BE2C (cell line): ENCODE measurements at regions not wholly inside any gene's neighbourhood (a gene's known extent, or its start where the extent isn't known, plus 50 kb on each side); places are given as distances from the start of the nearest gene placed in this dataset.
A peak's percentile ranks its signal among the peaks of the same experiment; 100 is the strongest.

Experiments
- DNase-seq: peaks from one replicate; pipeline ENCODE4 v3.0.0-alpha.2; 2020
- H3K27me3 ChIP-seq: fragments of 250-450 bp; sonication (Bioruptor Pico); 2 replicates; pipeline ENCODE4 v1.5.1; 2020; ENCODE audit warnings: mild to moderate bottlenecking
- H3K36me3 ChIP-seq: fragments of 250-450 bp; sonication (Bioruptor Pico); 2 replicates; pipeline ENCODE4 v1.5.1; 2020; ENCODE audit warnings: mild to moderate bottlenecking
- H3K4me1 ChIP-seq: fragments of 250-450 bp; sonication (Bioruptor Pico); 2 replicates; pipeline ENCODE4 v1.5.1; 2020
- H3K4me3 ChIP-seq: 2 replicates; pipeline ENCODE4 v1.5.1; 2011; ENCODE audit warnings: low read depth, low read length
- H3K9me3 ChIP-seq: fragments of 250-450 bp; sonication (Bioruptor Pico); 2 replicates; pipeline ENCODE4 v1.5.1; 2020
- TF ChIP-seq, protein P1 (sequence below): IDR thresholded peaks from 2 replicates; pipeline ENCODE4 v1.5.1; 2012; ENCODE audit warnings: mild to moderate bottlenecking, low read depth, low read length

- peaks cover 13% of the 10 kb centered on the region for H3K4me1 ChIP-seq
- no peaks in the 10 kb centered on the region for H3K9me3 ChIP-seq
- no peaks in the 10 kb centered on the region for H3K27me3 ChIP-seq
- H3K36me3 ChIP-seq = no peaks in the 10 kb centered on the region
- peak; percentile 76 for DNase-seq
- TF ChIP-seq, protein P1, sequence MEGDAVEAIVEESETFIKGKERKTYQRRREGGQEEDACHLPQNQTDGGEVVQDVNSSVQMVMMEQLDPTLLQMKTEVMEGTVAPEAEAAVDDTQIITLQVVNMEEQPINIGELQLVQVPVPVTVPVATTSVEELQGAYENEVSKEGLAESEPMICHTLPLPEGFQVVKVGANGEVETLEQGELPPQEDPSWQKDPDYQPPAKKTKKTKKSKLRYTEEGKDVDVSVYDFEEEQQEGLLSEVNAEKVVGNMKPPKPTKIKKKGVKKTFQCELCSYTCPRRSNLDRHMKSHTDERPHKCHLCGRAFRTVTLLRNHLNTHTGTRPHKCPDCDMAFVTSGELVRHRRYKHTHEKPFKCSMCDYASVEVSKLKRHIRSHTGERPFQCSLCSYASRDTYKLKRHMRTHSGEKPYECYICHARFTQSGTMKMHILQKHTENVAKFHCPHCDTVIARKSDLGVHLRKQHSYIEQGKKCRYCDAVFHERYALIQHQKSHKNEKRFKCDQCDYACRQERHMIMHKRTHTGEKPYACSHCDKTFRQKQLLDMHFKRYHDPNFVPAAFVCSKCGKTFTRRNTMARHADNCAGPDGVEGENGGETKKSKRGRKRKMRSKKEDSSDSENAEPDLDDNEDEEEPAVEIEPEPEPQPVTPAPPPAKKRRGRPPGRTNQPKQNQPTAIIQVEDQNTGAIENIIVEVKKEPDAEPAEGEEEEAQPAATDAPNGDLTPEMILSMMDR = no peak
- H3K4me3 ChIP-seq = no peak overlapping the region; the same call in 1 of the 2 replicates
Observed at GRCh38 chr13:105083992-105084391, 1451.5 kb downstream of the EFNB2 start.

- no peaks in the 10 kb centered on the region for H3K9me3 ChIP-seq
- H3K4me3 ChIP-seq = no peak overlapping the region
- H3K27me3 ChIP-seq = no peaks in the 10 kb centered on the region
- no peaks in the 10 kb centered on the region for H3K4me1 ChIP-seq
- TF ChIP-seq, protein P1 = no peak
- no peak for DNase-seq
- no peaks in the 10 kb centered on the region for H3K36me3 ChIP-seq
Observed at GRCh38 chr13:105074755-105075154, 1460.7 kb downstream of the EFNB2 start.

DNA sequence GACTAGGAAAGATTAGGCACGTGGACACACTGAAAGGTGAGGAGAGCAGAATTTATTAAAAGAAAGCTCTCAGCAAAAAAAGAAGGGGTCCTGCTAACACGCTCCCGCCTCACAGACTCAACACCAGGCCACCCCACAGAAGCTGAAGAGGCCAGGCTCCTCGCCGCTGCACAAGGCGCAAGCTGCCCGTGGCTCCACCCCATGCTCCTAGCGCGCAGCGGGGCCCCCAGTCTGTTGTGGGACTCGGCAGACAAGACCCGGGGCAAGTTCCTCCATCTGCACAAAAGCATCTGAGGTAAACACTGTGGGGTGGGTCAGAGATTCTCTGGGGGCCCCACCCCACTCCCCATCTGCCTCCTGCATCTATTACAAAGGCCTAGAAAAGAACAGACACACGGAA is 1462.4 kb downstream of the EFNB2 start:
- Histone ChIP-seq H3K4me3 (no peak overlapping the region), H3K36me3 (no peaks in the 10 kb centered on the region), H3K27me3 (no peaks in the 10 kb centered on the region), H3K4me1 (no peaks in the 10 kb centered on the region), H3K9me3 (no peaks in the 10 kb centered on the region)
- TF ChIP-seq, protein P1 = no peak
- DNase-seq = no peak

DNA sequence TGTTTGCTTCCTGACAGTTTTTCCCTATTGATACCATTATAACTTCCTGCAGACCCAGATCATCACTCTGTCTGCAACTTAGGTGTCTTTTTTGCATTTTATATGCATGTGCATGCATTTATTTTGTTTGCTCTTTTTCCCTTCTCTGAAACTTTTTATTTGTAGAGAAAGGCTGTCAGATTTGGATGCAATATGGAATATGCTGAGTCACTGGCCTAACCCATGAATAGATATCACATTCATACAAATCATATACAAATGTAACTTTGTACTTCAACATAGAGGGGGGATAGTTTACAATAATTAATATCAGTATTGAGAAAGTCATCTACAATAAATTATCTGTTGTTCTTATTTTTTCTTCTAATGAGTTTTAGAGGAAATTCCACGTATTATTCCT is 1465.0 kb downstream of the EFNB2 start:
- Histone ChIP-seq H3K9me3 (no peaks in the 10 kb centered on the region), H3K27me3 (no peaks in the 10 kb centered on the region), H3K4me1 (no peaks in the 10 kb centered on the region), H3K4me3 (no peak overlapping the region), H3K36me3 (no peaks in the 10 kb centered on the region)
- TF ChIP-seq, protein P1 = no peak
- no peak for DNase-seq

GRCh38 chr13:105069106-105069505 is 1466.4 kb downstream of the EFNB2 start:
- no peak for DNase-seq
- TF ChIP-seq, protein P1 = no peak
- H3K27me3 ChIP-seq = no peaks in the 10 kb centered on the region
- H3K4me3 ChIP-seq = no peak overlapping the region
- H3K36me3 ChIP-seq = no peaks in the 10 kb centered on the region
- H3K4me1 ChIP-seq = no peaks in the 10 kb centered on the region
- no peaks in the 10 kb centered on the region for H3K9me3 ChIP-seq

DNA sequence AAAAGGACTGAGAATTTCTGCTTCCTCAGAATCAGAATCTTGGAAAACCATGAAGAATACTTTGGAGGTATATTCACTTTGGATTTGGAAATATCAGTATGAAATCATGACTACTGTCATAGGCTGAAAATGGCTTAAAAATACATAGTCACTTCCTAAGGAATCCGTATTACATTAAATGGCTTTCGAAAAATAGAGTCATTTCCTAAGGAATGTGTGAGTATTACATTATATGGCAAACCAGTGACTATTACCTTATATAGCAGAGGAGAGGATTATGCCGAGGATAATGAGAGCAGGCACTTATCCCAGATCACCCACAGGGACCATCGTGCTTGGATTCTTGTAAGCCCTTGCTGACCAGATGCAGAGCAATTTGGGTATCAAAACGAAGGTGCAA is 1471.8 kb downstream of the EFNB2 start:
- no peaks in the 10 kb centered on the region for H3K36me3 ChIP-seq
- no peaks in the 10 kb centered on the region for H3K4me1 ChIP-seq
- no peak overlapping the region for H3K4me3 ChIP-seq
- H3K27me3 ChIP-seq = no peaks in the 10 kb centered on the region
- DNase-seq = no peak
- no peaks in the 10 kb centered on the region for H3K9me3 ChIP-seq
- TF ChIP-seq, protein P1 = no peak
